Activated naive CD4-positive, alpha-beta T cell treated with Interleukin-2 at 50 U/mL for 16 hours (primary cell): ENCODE measurements at regions not wholly inside any gene's neighbourhood (a gene's known extent, or its start where the extent isn't known, plus 50 kb on each side); places are given as distances from the start of the nearest gene placed in this dataset.
"Not testable (repeated sequence)": the region's sequence is repeated elsewhere in the genome, so short reads cannot be mapped to it uniquely, and the experiment has no call there.

Experiments
- DNase-seq: peaks from one replicate; pipeline ENCODE4 v3.0.0-alpha.2; 2020

DNA sequence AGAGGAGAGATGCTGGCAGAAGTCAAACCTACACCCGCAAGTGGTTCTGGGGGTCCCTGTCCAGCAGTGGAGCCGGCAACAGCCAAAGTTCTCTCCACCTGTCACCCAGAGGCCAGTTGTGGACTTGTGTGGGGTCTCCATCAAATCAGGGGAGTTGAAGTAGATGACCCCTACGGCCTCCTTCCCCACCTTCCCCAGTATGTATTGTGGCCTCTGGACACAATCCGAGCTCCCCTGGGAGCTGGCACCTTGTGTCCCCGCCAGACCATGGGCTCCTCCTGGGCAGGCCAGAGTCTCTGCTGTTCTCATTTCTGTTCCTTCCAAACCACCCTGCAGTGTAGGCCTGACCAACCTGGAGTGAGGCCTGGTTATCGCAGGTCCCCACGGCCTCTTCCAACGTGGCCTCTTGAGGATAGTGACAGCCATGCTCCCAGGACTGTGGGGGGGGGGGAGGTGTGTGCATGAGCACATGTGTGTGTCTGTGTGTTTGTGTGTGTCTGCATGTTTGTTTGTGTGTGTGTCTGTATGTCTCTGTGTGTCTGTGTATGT lies 246.4 kb downstream of the MATN1 start:
- DNase-seq, result no peak

DNA sequence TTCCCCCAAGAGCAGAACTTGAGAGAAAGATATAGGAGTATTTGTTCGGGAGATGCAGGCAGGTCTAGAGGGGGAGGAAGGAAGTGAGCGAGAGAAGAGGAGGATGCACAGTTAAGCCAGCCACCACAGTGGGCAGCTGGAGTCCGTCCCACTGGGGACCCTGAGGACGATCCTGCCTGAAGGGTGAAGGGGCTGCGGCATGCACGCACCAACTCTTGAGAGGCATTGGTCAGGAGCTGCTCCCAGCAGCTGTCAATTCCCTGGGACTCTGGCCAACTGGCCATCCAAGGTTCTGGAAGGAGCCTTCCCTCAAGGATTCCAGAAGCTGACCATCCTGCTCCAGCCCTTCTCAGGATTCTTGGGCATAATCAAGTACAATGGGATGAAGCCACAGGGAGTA lies 246.9 kb downstream of the MATN1 start:
- DNase-seq, result no peak

DNA sequence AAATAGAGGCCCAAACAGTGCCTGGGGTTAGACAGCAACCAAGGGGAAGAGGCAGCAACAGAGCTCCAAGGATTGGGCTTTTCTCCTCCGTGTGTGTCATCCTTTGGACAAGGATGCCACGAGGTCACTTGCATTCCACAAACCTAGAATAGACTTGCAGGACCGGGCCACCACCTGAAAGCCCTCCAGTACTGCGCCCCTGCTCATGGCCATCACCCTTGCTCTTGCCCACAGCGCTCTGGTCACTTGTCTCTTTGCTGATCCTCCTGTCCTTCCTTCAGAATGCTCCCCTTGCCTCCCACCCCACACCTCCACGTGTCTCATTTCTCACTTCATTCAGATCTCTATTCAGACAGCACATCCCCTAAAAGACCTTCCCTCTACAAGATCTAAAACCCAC lies 247.4 kb downstream of the MATN1 start:
- DNase-seq, result no peak

DNA sequence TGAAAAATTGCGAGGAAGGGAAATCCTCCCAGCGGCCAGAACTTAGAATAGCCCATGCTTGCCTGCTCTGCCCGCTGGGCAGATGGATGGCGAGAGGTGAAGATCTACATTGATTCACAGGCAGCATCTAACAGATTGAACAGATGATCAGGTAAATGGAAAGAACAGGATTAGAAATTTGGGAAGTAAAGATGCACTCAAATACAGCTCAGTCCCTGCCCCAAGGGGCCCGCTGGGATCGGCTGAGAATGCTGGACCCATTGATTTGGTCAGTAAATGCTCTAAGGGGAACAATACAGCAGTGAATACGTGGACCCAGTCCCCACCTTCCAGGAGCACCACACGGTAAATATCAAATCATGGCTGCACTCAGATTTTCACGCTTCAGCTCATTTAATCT lies 248.2 kb downstream of the MATN1 start:
- DNase-seq, result no peak

DNA sequence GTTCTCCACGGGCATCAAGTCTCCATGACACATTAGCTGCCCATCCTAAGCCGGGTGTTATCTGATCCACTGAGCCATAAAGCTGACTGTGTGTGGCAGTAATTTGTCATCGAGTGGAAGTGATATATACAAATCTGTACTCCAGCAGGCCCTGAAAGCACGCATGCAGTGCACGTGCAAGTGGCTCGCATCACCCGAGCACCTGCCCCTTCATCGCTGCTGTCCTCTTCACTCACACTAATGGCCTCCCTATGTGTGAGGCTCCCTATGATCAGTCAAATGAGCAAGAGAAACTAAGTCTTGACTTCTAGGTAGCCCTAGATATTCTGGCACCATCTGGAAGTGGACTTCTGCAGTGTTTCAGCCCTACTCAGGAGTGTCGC lies 248.6 kb downstream of the MATN1 start:
- no peak for DNase-seq

DNA sequence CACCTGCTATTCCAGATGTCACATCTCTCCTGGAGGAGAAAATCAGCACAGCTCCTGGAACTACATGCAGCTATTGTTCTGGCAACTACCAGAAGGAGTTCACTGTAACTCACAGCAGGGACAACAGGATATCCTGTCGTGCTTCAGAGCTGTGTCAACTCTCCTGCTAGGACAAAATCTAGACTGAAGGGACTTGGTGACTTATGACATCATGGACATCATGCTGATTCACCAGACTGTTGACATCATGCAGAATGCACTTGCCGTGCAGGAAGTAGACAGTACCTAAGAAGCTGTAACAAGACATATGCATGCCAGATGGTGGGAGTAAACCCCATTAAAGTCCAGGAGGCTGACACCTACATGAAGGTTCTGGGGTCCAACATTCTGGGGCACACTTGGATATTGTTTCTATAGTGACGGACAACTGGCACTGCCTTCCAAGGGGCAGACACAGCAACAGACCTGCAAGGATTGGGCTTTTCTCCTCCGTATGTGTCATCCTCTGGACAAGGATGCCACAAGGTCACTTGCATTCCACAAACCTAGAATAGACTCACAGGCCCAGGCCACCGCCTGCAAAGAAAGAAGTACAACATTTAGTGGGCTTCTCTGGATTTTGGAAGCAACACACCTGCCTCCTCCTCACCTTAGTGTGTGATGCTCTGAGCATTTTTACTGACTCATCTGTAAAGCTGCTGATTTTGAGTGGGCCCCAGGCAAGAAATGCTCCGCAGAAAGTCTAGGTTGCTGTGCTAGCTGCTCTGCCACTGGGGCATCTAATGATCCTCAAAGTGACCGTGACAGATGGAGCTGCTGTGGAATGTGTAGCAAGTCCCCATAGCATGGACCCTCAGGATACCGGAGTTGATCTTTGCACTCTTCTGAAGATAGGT lies 249.2 kb downstream of the MATN1 start:
- DNase-seq, result no peak

DNA sequence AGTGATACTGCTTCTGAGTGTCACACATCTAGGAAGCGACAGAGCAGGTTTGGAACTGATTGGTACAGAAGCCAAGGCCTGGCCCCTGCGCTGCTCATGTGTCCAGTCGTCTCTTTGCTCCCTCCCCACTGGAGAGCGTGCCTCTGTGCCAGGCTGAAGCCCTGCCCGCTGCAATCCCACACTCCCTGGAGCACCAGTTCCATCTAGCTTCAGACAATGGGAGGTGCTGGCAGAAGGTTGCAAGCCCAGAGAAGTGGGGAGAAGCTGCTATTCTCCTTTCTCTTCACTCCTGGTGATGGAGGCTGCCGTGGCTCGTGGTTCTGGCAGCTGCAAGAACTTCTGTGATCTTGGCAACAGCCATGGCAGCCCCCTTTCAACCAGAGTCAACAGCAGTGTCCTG lies 250.9 kb downstream of the MATN1 start:
- DNase-seq, result no peak

DNA sequence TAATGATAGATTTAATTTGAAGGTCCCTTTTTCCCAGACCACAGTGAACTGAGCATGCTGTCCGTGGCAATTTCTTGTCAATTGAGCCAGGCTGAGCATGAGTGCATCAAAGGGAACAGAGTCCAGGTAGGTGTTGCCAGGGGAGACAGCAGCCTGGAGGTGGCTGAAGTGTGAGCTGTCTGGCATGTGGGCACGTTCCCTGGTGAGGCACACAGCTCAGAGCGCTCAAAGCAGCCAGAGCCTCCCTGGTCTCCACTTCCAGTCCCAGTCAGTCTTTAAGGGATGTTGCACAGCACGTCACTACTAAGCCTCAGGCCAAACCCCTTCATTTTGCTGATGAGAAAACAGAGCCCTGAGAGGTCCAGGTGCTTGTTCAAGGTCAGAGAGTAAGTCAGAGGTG lies 251.4 kb downstream of the MATN1 start:
- no peak for DNase-seq

DNA sequence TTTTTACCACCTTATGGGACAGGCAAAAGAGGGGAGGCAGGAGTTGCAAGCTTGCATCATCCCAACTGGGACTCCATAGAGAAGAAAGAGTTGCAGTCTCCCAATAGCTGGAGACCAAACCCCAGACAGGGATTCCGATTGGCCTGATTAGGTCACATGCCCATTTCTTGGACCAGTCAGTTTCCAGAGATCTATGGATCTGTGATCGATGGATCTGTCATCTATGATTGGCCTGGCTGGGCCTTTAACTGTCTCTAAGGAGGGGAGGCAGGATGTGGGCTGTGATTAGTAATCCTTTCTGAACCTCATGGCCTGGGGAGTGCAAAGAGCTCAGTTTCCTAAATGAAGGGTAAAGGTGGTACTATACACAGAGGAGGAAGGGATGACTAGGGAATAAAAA lies 252.1 kb downstream of the MATN1 start:
- DNase-seq, result no peak

DNA sequence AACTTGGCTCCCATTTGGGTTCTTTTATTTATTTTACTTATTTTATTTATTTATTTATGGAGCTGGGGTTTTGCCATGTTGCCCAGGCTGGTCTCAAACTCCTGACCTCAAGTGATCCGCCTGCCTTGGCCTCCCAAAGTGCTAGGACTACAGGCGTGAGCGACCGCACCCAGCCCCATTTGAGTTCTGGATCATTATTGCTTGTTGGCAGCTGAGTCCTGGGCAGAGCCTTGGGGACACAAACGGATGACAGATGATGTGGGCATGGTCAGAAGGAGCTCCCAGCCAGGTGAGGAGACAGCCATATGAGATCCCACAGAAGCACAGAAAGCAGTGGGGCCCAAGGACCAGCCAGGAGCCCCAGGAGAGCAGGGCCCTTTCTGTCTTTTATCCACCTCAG lies 254.0 kb downstream of the MATN1 start:
- DNase-seq, result no peak

DNA sequence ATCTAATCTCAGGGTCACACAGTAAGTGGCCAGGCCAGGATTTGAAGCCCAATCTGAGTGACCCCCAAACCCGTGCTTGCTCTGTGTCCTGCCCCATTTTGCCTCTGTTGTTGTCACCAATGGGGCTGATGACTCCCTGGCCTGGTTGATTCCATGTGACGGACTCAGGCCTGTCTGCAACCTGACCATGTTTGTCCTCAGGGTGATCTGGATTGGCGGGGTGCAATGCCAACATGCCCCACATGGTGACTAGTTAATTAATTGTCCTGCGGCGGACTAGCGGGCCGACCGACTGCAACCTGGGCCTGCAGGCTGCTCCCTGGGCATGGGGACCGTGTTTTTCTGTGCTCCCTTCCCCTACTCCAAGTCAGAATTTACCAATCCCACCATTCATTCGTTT lies 256.3 kb downstream of the MATN1 start:
- no peak for DNase-seq

DNA sequence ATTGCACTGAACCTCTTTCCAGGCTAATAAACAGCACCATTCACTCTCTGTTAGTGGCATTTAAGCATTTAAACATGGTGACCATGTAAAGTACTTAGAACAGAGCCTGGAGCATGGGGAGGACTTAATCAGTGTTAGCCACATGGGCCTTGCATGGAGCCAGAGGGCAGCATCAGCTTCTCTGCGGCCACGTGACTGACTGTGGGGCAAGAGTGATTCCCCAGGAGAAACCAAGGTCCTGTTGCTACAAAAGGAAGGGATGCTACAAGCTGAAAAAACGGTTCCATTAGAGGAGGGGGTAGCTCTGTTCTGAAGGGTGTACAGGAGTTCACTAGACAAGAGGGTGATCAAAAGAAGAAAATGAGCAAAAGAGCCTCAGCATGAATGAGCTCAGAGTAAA lies 256.8 kb downstream of the MATN1 start:
- no peak for DNase-seq

DNA sequence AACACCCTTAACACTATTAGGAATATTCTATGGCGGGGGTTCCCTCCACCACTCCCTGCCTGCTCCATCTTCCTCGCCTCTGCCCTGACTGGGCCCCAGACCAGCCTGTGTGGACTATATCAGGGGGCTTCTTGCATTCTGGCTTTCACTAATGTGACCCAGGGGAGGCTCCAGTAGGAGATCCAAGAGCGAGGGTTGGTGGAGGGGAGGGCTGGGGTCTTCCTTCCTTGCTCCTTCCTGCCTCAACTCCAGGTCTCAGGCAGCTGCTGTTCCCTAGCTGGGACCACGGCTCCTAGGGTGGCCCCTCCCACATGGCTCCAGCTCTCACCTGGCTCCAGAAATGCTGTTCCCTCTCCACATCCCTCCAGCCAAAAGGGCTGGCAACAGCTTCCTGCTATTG lies 257.4 kb downstream of the MATN1 start:
- DNase-seq, result no peak

DNA sequence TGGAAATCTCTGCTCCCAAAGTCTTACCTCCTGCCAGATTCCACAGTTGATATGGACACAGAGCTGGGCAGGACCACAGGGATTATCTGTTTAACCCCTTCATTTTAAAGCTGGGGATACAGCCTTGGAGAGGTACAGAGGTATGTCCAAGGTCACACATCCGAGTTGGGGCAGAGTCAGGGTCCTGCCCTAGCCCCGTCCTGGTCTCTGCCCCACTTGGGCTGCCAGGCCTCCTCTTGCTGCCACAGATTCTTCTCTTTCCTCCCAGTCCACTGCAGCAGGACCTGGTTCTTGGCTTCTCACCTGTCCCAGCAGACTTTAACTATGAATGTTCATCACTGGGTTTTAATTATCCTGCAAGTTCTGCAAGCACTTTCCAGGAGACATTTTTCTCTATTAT lies 258.3 kb downstream of the MATN1 start:
- DNase-seq, result no peak

DNA sequence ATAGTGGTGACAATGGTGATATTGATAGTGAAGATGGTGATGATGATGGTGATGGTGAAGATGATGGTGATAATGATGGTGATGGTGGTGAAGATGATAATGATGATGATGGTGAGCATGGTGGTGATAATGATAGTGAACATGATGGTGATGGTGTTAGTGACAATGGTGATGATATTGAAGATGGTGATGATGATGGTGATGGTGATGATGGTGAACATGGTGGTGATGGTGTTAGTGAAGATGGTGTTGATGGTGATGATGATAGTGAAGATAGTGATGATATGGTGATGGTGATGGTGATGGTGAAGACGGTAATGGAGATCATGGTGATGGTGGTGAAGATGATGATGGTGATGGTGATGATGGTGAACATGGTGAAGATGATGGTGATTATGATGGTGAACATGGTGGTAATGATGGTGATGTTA lies 259.2 kb downstream of the MATN1 start:
- DNase-seq, result no peak

DNA sequence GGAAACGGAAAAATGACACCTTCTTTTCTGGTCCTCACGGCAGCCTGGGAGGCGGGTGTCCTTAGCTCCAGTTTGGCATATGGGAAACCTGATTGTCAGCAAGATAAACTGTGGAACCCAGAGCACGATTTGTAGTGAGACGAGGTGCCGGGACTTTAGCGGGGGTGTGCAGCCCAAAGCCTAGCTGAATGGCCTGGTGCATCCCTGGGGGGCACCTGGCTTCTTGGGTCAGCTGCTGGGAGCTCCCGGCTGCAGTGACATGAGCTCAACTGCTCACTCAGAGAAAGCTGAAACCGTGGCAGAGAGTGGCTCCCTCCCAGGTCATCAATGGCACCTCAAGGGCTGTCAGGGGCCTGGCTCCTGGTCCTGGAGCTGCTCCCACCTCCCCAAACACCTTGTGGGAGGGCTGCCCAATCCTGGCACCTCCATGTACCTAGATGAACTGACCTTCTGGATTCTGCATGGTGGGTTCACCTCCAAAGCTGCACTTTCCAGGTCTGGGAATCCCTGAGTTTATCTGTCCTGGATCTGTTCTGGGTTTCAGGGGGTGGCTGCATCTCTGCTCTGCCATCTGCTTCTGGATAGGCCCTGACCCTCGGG lies 260.5 kb downstream of the MATN1 start:
- DNase-seq, result no peak

DNA sequence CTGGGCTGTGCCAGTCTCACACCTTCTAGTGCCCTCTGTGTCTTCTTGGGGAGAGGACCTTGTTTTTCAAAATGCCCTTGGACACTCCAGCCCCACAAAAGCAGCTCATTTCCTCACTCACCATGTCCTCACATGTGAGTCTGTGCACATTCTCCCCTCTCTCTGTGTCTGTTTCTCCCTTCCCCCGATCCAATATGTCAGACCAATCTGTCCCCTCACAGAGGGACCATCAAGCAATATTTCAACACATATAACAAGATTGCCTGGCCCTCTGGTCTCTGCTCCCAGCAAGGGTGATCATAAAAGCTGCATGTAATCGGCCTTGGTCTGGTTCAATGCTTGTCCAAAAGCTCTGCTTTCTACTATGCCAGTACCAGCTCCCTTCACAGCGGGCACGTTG lies 261.2 kb downstream of the MATN1 start:
- DNase-seq, result no peak

DNA sequence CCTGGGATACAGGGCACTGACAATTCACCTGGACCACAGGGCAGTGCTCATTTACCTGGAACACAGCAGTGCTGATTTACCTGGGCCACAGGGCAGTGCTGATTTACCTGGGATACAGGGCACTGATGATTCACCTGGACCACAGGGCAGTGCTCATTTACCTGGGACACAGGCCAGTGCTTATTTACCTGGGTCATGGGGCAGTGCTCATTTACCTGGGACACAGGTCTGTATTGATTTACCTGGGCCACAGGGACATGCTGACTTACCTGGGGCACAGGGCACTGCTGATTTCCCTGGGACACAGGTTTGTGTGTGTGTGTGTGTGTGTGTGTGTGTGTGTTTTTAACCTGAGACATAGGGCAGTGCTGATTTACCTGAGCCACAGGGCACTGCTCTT lies 261.7 kb downstream of the MATN1 start:
- DNase-seq, result no peak

DNA sequence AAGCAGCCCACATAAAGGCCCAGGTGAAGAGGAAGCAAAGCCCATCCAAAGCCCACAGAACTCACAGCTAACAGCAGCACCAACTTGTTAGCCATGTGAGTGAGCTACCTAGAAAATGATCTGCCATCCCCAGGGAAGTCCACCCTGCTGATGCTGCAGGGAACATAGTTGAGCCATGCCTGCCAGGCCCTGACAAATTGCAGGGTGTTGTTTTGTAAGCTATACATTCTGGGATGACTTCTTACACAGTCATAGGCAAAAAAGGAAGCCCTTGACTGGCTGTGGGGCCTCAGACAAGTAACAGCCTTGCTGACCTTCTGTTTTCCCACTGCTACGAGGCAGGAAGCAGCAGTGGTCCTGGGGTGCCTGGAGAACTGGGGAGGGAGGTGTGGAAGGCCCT lies 262.7 kb downstream of the MATN1 start:
- no peak for DNase-seq

DNA sequence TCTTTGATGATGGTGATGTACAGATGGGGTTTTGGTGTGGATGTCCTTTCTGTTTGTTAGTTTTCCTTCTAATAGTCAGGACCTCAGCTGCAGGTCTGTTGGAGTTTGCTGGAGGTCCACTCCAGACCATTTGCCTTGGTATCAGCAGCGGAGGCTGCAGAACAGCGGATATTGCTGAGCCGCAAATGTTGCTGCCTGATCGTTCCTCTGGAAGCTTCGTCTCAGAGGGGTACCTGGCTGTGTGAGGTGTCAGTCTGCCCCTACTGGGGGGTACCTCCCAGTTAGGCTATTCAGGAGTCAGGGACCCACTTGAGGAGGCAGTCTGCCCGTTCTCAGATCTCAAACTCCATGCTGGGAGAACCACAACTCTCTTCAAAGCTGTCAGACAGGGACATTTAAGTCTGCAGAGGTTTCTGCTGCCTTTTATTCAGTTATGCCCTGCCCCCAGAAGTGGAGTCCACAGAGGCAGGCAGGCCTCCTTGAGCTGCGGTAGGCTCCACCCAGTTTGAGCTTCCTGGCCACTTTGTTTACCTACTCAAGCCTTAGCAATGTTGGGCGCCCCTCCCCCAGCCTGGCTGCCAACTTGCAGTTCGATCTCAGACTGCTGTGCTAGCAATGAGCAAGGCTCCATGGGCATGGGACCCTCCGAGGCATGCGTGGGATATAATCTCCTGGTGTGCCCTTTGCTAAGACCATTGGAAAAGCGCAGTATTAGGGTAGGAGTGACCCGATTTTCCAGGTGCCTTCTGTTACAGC lies 264.5 kb downstream of the MATN1 start:
- DNase-seq, result not testable (repeated sequence)

DNA sequence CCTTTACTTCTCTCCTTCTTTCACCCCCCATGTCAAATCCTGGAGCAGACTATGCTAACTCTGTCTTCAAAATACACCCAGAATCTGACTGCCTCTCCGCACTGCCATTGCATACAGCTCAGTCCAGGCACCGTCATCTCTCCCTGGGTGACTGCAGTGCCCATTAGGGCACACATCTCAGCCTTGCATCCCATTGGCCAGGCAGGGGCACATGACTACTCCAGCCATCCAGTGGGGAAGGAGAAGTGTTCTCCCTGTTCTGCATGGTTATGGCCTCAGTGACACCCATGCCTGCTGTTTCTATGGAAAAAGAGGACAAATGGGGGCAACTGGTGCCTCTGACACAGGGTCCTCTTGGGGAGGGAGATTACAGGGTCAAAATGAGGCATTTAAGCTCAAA lies 270.5 kb downstream of the MATN1 start:
- no peak for DNase-seq

DNA sequence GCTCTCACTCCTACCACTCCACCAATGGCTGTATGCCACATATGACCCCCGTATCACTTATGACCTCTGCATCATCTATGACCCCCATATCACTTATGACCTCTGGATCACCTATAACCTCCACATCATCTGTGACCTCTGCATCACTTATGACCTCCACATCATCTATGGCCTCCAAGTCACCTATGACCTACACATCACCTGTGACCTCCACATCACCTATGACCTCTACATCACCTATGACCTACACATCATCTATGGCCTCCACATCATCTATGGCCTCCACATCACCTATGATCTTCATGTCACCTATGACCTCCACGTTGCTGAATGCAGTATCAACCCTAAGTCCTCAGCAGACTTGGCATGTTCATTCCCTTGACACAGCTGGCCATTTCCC lies 271.2 kb downstream of the MATN1 start:
- DNase-seq, result no peak

DNA sequence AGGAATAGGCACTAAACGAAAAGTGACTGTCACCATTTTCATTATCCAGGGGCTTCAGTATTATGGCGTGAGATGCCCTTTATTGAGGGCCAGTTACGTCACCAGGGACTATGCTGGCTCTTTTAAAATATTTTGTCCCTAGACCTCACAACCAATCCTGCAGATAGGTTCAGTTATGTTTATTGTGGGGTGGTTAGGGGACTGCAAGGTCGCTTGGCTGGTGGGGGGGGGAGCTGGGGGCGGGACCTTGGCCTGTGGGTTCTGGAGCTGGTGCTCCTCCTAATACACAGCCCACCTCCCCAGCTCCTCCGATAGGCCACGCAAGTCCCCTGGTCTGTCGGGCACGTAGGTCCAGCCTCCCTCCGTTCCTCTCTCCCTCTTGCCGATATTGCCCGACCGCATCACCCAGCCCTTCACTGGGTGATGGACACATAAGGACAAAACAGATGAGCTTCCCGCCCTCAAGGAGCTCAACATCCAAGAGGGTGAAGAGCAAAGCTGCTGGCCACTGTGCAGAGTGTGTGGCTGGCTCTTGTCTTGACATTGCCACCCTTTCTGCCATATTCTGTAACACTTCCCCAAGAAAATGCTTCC lies 271.8 kb downstream of the MATN1 start:
- DNase-seq, result no peak
